Cardiac fibroblast (primary cell): ENCODE measurements at regions not wholly inside any gene's neighbourhood (a gene's known extent, or its start where the extent isn't known, plus 50 kb on each side); places are given as distances from the start of the nearest gene placed in this dataset.
A peak's percentile ranks its signal among the peaks of the same experiment; 100 is the strongest.

Experiments used
- DNase-seq, 2 donors: peaks; one replicate each; pipeline versions ENCODE4 v3.0.0 to v3.0.0-alpha.2; 2010; ENCODE audit warnings: low read depth in 2 of 2
- H3K4me3 ChIP-seq, 2 donors: replicated peaks in 1 of 2; 1 replicate in 1 of 2; 2 replicates in 1 of 2; pipeline ENCODE4 v1.5.1; 2011; ENCODE audit warnings: low read depth in 2 of 2, low read length in 2 of 2, mild to moderate bottlenecking in 2 of 2, moderate library complexity in 1 of 2
- CTCF ChIP-seq: IDR thresholded peaks from one replicate; pipeline ENCODE4 v1.5.1; 2011; ENCODE audit warnings: low read depth, mild to moderate bottlenecking, low read length, inconsistent platforms

- TF ChIP-seq CTCF, result no peak
- no peak overlapping the region for H3K4me3 ChIP-seq
- no peak for DNase-seq
Measured at GRCh38 chr3:40961104-40961857, 238.0 kb upstream of the CTNNB1 start.

- no peak for DNase-seq
- no peak overlapping the region for H3K4me3 ChIP-seq
- TF ChIP-seq CTCF, result no peak
Measured at GRCh38 chr3:40962721-40963120, 236.6 kb upstream of the CTNNB1 start.

GRCh38 chr3:40968666-40969065 lies 230.6 kb upstream of the CTNNB1 start:
- H3K4me3 ChIP-seq, result no peak overlapping the region
- no peak for DNase-seq
- TF ChIP-seq CTCF, result no peak

- H3K4me3 ChIP-seq, result no peak overlapping the region
- DNase-seq, result no peak
- no peak for TF ChIP-seq CTCF
Measured at GRCh38 chr3:40969341-40969740, 230.0 kb upstream of the CTNNB1 start.

GRCh38 chr3:40969756-40970466 lies 229.4 kb upstream of the CTNNB1 start:
- no peak for TF ChIP-seq CTCF
- DNase-seq, result no peak
- no peak overlapping the region for H3K4me3 ChIP-seq

- peak; percentile 97 to 100 for DNase-seq
- no peak for TF ChIP-seq CTCF
- peak overlapping the region in 1 of 2 donors; percentile 16 for H3K4me3 ChIP-seq
Measured at GRCh38 chr3:40971191-40972168, 227.8 kb upstream of the CTNNB1 start.
